ENCODE measurements at regions not wholly inside any gene's neighbourhood (a gene's known extent, or its start where the extent isn't known, plus 50 kb on each side); places are given as distances from the start of the nearest gene placed in this dataset.

- TF ChIP-seq CTCF (IDR thresholded peaks at IDR 0.05) (no peak), POLR2A (IDR thresholded peaks at IDR 0.05) (no peak), POLR2AphosphoS5 (IDR thresholded peaks at IDR 0.05) (no peak)
Measured at GRCh38 chr20:40521962-40522361, 167.1 kb downstream of the MAFB start.
